NCI-H1105 (cell line): ENCODE measurements at regions not wholly inside any gene's neighbourhood (a gene's known extent, or its start where the extent isn't known, plus 50 kb on each side); places are given as distances from the start of the nearest gene placed in this dataset.
"Not testable (repeated sequence)": the region's sequence is repeated elsewhere in the genome, so short reads cannot be mapped to it uniquely, and the experiment has no call there.

Source experiments
- DNase-seq: peaks from one replicate; lab custom pipeline; 2025; lab: John Stamatoyannopoulos, UW

- DNase-seq, result not testable (repeated sequence)
These were observed 424.3 kb upstream of the ZNF337 start for GRCh38 chr20:26120920-26121319.

GRCh38 chr20:26094498-26094897 lies 397.8 kb upstream of the ZNF337 start:
- not testable (repeated sequence) for DNase-seq

- not testable (repeated sequence) for DNase-seq
These were observed 395.3 kb upstream of the ZNF337 start for GRCh38 chr20:26091921-26092320.

GRCh38 chr20:26086195-26086594 lies 389.5 kb upstream of the ZNF337 start:
- not testable (repeated sequence) for DNase-seq

- not testable (repeated sequence) for DNase-seq
These were observed 377.3 kb upstream of the ZNF337 start for GRCh38 chr20:26073972-26074371.

- not testable (repeated sequence) for DNase-seq
These were observed 362.7 kb upstream of the ZNF337 start for GRCh38 chr20:26059324-26059723.

GRCh38 chr20:26058446-26058845 lies 361.8 kb upstream of the ZNF337 start:
- not testable (repeated sequence) for DNase-seq

- not testable (repeated sequence) for DNase-seq
These were observed 360.6 kb upstream of the ZNF337 start for GRCh38 chr20:26057135-26057752.

- DNase-seq, result not testable (repeated sequence)
These were observed 329.1 kb upstream of the ZNF337 start for GRCh38 chr20:26025792-26026191.

- DNase-seq, result not testable (repeated sequence)
These were observed 314.3 kb upstream of the ZNF337 start for GRCh38 chr20:26010942-26011276.

- not testable (repeated sequence) for DNase-seq
These were observed 313.7 kb upstream of the ZNF337 start for GRCh38 chr20:26010224-26010941.

- DNase-seq, result not testable (repeated sequence)
These were observed 313.0 kb upstream of the ZNF337 start for GRCh38 chr20:26009402-26010223.

GRCh38 chr20:26008026-26008425 lies 311.4 kb upstream of the ZNF337 start:
- DNase-seq, result not testable (repeated sequence)

- DNase-seq, result not testable (repeated sequence)
These were observed 309.5 kb upstream of the ZNF337 start for GRCh38 chr20:26006164-26006563.

- not testable (repeated sequence) for DNase-seq
These were observed 307.3 kb upstream of the ZNF337 start for GRCh38 chr20:26003959-26004358.

GRCh38 chr20:25997367-25998038 lies 300.9 kb upstream of the ZNF337 start:
- not testable (repeated sequence) for DNase-seq

- DNase-seq, result no peak
These were observed 295.5 kb upstream of the ZNF337 start for GRCh38 chr20:25992146-25992545.

- DNase-seq, result no peak
These were observed 295.1 kb upstream of the ZNF337 start for GRCh38 chr20:25991756-25992130.

- DNase-seq, result no peak
These were observed 294.6 kb upstream of the ZNF337 start for GRCh38 chr20:25991051-25991755.

GRCh38 chr20:25989686-25990085 lies 293.0 kb upstream of the ZNF337 start:
- not testable (repeated sequence) for DNase-seq

- no peak for DNase-seq
These were observed 292.5 kb upstream of the ZNF337 start for GRCh38 chr20:25989196-25989595.
